SK-N-SH treated with all-trans-retinoic acid at 6 μM for 48 hours (cell line): ENCODE measurements at regions not wholly inside any gene's neighbourhood (a gene's known extent, or its start where the extent isn't known, plus 50 kb on each side); places are given as distances from the start of the nearest gene placed in this dataset.

Experiments
- ATAC-seq: fragments of 200-7000 bp; cut with Tn5 transposase; 3 replicates; pipeline ENCODE4 v1.9.1; 2020; ENCODE audit warnings: mild to moderate bottlenecking, moderate library complexity
- ARNTL ChIP-seq: fragments of 450-650 bp; formaldehyde crosslinking; IDR thresholded peaks from 2 replicates; pipeline ENCODE4 v1.5.0; 2020; ENCODE audit warnings: low read depth, mild to moderate bottlenecking, moderate library complexity, borderline replicate concordance
- BACH2 ChIP-seq: fragments of 250-450 bp; sonication (Bioruptor Pico); IDR thresholded peaks from 2 replicates; pipeline ENCODE4 v1.9.0; 2021; ENCODE audit warnings: mild to moderate bottlenecking, borderline replicate concordance
- CREB5 ChIP-seq: fragments of 250-450 bp; sonication (Bioruptor Pico); IDR thresholded peaks from 2 replicates; pipeline ENCODE4 v1.5.1; 2020; ENCODE audit warnings: low read depth, mild to moderate bottlenecking, moderate library complexity
- CSDC2 ChIP-seq: fragments of 250-450 bp; sonication (Bioruptor Pico); IDR thresholded peaks from 2 replicates; pipeline ENCODE4 v1.5.0; 2020; ENCODE audit warnings: mild to moderate bottlenecking, moderate library complexity
- CSRNP3 ChIP-seq: fragments of 250-450 bp; sonication (Bioruptor Pico); IDR thresholded peaks from 2 replicates; pipeline ENCODE4 v1.5.1; 2021; ENCODE audit warnings: mild to moderate bottlenecking, moderate library complexity
- ESRRG ChIP-seq: fragments of 250-450 bp; sonication (Bioruptor Pico); IDR thresholded peaks from 2 replicates; pipeline ENCODE4 v1.6.1; 2021; ENCODE audit warnings: mild to moderate bottlenecking
- GLIS3 ChIP-seq: fragments of 250-450 bp; sonication (Bioruptor Pico); IDR thresholded peaks from 2 replicates; pipeline ENCODE4 v1.5.0; 2020; ENCODE audit warnings: mild to moderate bottlenecking, moderate library complexity
- OSR1 ChIP-seq: fragments of 250-450 bp; sonication (Bioruptor Pico); IDR thresholded peaks from 2 replicates; pipeline ENCODE4 v1.8.0; 2022; ENCODE audit warnings: moderate library complexity, mild to moderate bottlenecking, inconsistent platforms
- PATZ1 ChIP-seq: fragments of 250-450 bp; sonication (Bioruptor Pico); IDR thresholded peaks from 2 replicates; pipeline ENCODE4 v1.8.0; 2020; ENCODE audit warnings: mild to moderate bottlenecking, moderate library complexity, borderline replicate concordance
- PPARA ChIP-seq: fragments of 250-450 bp; sonication (Bioruptor Pico); IDR thresholded peaks from 2 replicates; pipeline ENCODE4 v1.5.0; 2020; ENCODE audit warnings: mild to moderate bottlenecking, borderline replicate concordance
- RARB ChIP-seq: fragments of 250-450 bp; sonication (Bioruptor Pico); IDR thresholded peaks from 2 replicates; pipeline ENCODE4 v1.8.0; 2021; ENCODE audit warnings: mild to moderate bottlenecking, moderate library complexity
- SNAI2 ChIP-seq: fragments of 250-450 bp; sonication (Bioruptor Pico); IDR thresholded peaks from 2 replicates; pipeline ENCODE4 v1.5.0; 2020; ENCODE audit warnings: mild to moderate bottlenecking, moderate library complexity
- TOX ChIP-seq: fragments of 250-450 bp; sonication (Bioruptor Pico); IDR thresholded peaks from 2 replicates; pipeline ENCODE4 v1.8.0; 2021; ENCODE audit warnings: mild to moderate bottlenecking, moderate library complexity, borderline replicate concordance
- ZC3H10 ChIP-seq: fragments of 250-450 bp; sonication (Bioruptor Pico); IDR thresholded peaks from 2 replicates; pipeline ENCODE4 v1.5.1; 2021; ENCODE audit warnings: mild to moderate bottlenecking, moderate library complexity
- ZFP3 ChIP-seq: fragments of 250-450 bp; sonication (Bioruptor Pico); IDR thresholded peaks from 2 replicates; pipeline ENCODE4 v1.5.0; 2020; ENCODE audit warnings: mild to moderate bottlenecking, moderate library complexity
- ZFP30 ChIP-seq: fragments of 450-650 bp; formaldehyde crosslinking; IDR thresholded peaks from 2 replicates; pipeline ENCODE4 v1.5.0; 2022; ENCODE audit warnings: mild to moderate bottlenecking, moderate library complexity
- ZNF565 ChIP-seq: fragments of 450-650 bp; formaldehyde crosslinking; conservative IDR thresholded peaks from 2 replicates; pipeline ENCODE4 v1.5.0; 2020; ENCODE audit warnings: low read depth, mild to moderate bottlenecking, moderate library complexity
- ZNF70 ChIP-seq: fragments of 450-650 bp; formaldehyde crosslinking; IDR thresholded peaks from 2 replicates; pipeline ENCODE4 v1.5.0; 2020; ENCODE audit warnings: mild to moderate bottlenecking, moderate library complexity
- ZNF8 ChIP-seq: fragments of 450-650 bp; formaldehyde crosslinking; IDR thresholded peaks from 2 replicates; pipeline ENCODE4 v1.5.0; 2020; ENCODE audit warnings: mild to moderate bottlenecking, moderate library complexity
- TF ChIP-seq, protein P1 (sequence below): fragments of 250-450 bp; sonication (Bioruptor Pico); IDR thresholded peaks from 2 replicates; pipeline ENCODE4 v1.8.0; 2021; ENCODE audit warnings: low read depth, mild to moderate bottlenecking, moderate library complexity, borderline replicate concordance
- TF ChIP-seq, protein P2 (sequence below): fragments of 250-450 bp; sonication (Bioruptor Pico); IDR thresholded peaks from 2 replicates; pipeline ENCODE4 v1.5.0; 2020; ENCODE audit warnings: mild to moderate bottlenecking, moderate library complexity

GRCh38 chr14:25485381-25485780 is 435.4 kb upstream of the STXBP6 start:
- no peak for ATAC-seq
- no peak for TF ChIP-seq TOX (CRISPR knock-in tag)
- TF ChIP-seq OSR1 (CRISPR knock-in tag) = no peak
- no peak for TF ChIP-seq ZFP30
- no peak for TF ChIP-seq ZNF8
- no peak for TF ChIP-seq RARB (CRISPR knock-in tag)
- no peak for TF ChIP-seq PATZ1 (CRISPR knock-in tag)
- no peak for TF ChIP-seq ZC3H10 (CRISPR knock-in tag)
- TF ChIP-seq CREB5 (CRISPR knock-in tag) = no peak
- TF ChIP-seq, protein P1, sequence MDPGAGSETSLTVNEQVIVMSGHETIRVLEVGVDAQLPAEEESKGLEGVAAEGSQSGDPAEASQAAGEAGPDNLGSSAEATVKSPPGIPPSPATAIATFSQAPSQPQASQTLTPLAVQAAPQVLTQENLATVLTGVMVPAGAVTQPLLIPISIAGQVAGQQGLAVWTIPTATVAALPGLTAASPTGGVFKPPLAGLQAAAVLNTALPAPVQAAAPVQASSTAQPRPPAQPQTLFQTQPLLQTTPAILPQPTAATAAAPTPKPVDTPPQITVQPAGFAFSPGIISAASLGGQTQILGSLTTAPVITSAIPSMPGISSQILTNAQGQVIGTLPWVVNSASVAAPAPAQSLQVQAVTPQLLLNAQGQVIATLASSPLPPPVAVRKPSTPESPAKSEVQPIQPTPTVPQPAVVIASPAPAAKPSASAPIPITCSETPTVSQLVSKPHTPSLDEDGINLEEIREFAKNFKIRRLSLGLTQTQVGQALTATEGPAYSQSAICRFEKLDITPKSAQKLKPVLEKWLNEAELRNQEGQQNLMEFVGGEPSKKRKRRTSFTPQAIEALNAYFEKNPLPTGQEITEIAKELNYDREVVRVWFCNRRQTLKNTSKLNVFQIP (CRISPR knock-in tag) = no peak

GRCh38 chr14:25484906-25485305 is 435.0 kb upstream of the STXBP6 start:
- TF ChIP-seq PPARA (CRISPR knock-in tag) (no peak), CSDC2 (CRISPR knock-in tag) (no peak), ZFP30 (no peak), OSR1 (CRISPR knock-in tag) (no peak), ZNF565 (CRISPR knock-in tag) (no peak), RARB (CRISPR knock-in tag) (no peak), SNAI2 (no peak), ZC3H10 (CRISPR knock-in tag) (no peak), GLIS3 (CRISPR knock-in tag) (no peak), CSRNP3 (no peak), ZNF8 (no peak), ZFP3 (CRISPR knock-in tag) (no peak), ZNF70 (CRISPR knock-in tag) (no peak), ESRRG (CRISPR knock-in tag) (no peak)
- TF ChIP-seq, protein P2, sequence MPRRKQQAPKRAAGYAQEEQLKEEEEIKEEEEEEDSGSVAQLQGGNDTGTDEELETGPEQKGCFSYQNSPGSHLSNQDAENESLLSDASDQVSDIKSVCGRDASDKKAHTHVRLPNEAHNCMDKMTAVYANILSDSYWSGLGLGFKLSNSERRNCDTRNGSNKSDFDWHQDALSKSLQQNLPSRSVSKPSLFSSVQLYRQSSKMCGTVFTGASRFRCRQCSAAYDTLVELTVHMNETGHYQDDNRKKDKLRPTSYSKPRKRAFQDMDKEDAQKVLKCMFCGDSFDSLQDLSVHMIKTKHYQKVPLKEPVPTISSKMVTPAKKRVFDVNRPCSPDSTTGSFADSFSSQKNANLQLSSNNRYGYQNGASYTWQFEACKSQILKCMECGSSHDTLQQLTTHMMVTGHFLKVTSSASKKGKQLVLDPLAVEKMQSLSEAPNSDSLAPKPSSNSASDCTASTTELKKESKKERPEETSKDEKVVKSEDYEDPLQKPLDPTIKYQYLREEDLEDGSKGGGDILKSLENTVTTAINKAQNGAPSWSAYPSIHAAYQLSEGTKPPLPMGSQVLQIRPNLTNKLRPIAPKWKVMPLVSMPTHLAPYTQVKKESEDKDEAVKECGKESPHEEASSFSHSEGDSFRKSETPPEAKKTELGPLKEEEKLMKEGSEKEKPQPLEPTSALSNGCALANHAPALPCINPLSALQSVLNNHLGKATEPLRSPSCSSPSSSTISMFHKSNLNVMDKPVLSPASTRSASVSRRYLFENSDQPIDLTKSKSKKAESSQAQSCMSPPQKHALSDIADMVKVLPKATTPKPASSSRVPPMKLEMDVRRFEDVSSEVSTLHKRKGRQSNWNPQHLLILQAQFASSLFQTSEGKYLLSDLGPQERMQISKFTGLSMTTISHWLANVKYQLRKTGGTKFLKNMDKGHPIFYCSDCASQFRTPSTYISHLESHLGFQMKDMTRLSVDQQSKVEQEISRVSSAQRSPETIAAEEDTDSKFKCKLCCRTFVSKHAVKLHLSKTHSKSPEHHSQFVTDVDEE (CRISPR knock-in tag) = no peak
- no peak for ATAC-seq

DNA sequence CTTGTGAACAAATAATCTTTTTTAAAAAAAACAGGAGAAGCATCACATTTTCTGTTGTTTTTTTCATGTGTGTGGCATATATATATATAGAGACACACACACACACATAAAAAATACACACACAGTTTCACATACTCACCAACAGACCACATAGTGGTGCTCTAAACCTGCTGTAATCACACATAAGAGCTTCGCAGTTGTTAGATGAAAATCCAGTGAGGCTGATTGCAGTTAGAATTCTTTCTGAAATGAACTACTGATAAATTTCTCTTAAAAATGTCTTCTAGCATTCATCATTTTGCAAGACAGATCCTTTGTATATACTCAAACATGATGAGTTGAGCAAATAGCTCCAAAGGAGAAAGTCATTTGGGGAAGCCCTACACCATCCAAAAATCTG is 434.3 kb upstream of the STXBP6 start:
- TF ChIP-seq BACH2 (CRISPR knock-in tag) = no peak
- no peak for ATAC-seq

GRCh38 chr14:25477316-25478098 is 427.6 kb upstream of the STXBP6 start:
- TF ChIP-seq ZC3H10 (CRISPR knock-in tag) = no peak
- TF ChIP-seq BACH2 (CRISPR knock-in tag) = no peak
- TF ChIP-seq ZNF565 (CRISPR knock-in tag) = no peak
- TF ChIP-seq ARNTL (CRISPR knock-in tag) = no peak
- TF ChIP-seq TOX (CRISPR knock-in tag) = no peak
- TF ChIP-seq CREB5 (CRISPR knock-in tag) = no peak
- TF ChIP-seq SNAI2 = no peak
- ATAC-seq = no peak
